ENCODE measurements at regions not wholly inside any gene's neighbourhood (a gene's known extent, or its start where the extent isn't known, plus 50 kb on each side); places are given as distances from the start of the nearest gene placed in this dataset.

GRCh38 chr2:78892295-78892694 lies 133.2 kb upstream of the REG3G start:
- no peaks in the 10 kb centered on the region for H3K36me3 ChIP-seq (ENCODE audit: control insufficient read depth, insufficient read depth, low read length)
- no peak overlapping the region for H3K27ac ChIP-seq (ENCODE audit: low read length)
- no peak for DNase-seq (ENCODE audit: low read depth, low spot score)
- no peaks in the 10 kb centered on the region for H3K27me3 ChIP-seq (ENCODE audit: control insufficient read depth, insufficient read depth, low read length)
- WGBS (ENCODE audit: insufficient coverage, insufficient read length): no CpG with 5 or more reads among the region's 3 CpGs
- no peaks in the 10 kb centered on the region for H3K9me3 ChIP-seq (ENCODE audit: control insufficient read depth, insufficient read depth, low read length)
- H3K4me3 ChIP-seq (ENCODE audit: low read length): no peak overlapping the region
- peaks cover 2% of the 10 kb centered on the region; the same call in 1 of the 2 replicates for H3K4me1 ChIP-seq (ENCODE audit: control insufficient read depth, insufficient read depth, low read length)

GRCh38 chr2:78895022-78895421 lies 130.5 kb upstream of the REG3G start:
- no peak for DNase-seq (ENCODE audit: low read depth, low spot score)
- Histone ChIP-seq H3K4me1 (ENCODE audit: control insufficient read depth, insufficient read depth, low read length) (no peaks in the 10 kb centered on the region), H3K4me3 (ENCODE audit: low read length) (no peak overlapping the region), H3K27ac (ENCODE audit: low read length) (no peak overlapping the region), H3K36me3 (ENCODE audit: control insufficient read depth, insufficient read depth, low read length) (no peaks in the 10 kb centered on the region), H3K9me3 (ENCODE audit: control insufficient read depth, insufficient read depth, low read length) (no peaks in the 10 kb centered on the region), H3K27me3 (ENCODE audit: control insufficient read depth, insufficient read depth, low read length) (no peaks in the 10 kb centered on the region)
- no CpG with 5 or more reads among the region's 1 CpG for WGBS (ENCODE audit: insufficient coverage, insufficient read length)

DNA sequence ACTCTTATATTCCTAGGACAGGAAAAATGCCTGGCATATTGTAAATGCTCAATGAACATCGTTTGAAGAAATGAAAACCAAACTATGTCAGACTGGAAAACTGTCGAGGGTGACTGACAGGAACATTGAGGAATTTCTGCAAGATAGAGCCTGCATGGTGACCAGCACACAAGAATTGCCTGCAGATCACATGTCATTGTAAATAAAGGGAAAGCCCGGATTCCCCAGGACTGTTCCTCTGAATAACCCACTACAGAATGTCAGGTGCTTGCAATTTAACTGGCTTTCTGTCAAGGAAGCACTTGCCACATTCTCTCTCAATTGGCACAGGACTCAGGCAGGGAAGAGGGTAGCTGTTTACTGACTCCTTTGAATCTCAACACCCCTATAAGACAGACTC lies 129.0 kb upstream of the REG3G start:
- no peaks in the 10 kb centered on the region for H3K36me3 ChIP-seq (ENCODE audit: control insufficient read depth, insufficient read depth, low read length)
- DNase-seq (ENCODE audit: low read depth, low spot score): no peak
- H3K27me3 ChIP-seq (ENCODE audit: control insufficient read depth, insufficient read depth, low read length): no peaks in the 10 kb centered on the region
- H3K9me3 ChIP-seq (ENCODE audit: control insufficient read depth, insufficient read depth, low read length): no peaks in the 10 kb centered on the region
- no peaks in the 10 kb centered on the region for H3K4me1 ChIP-seq (ENCODE audit: control insufficient read depth, insufficient read depth, low read length)
- no CpG with 5 or more reads among the region's 3 CpGs for WGBS (ENCODE audit: insufficient coverage, insufficient read length)
- H3K4me3 ChIP-seq (ENCODE audit: low read length): no peak overlapping the region
- no peak overlapping the region for H3K27ac ChIP-seq (ENCODE audit: low read length)

GRCh38 chr2:78907089-78907488 lies 118.4 kb upstream of the REG3G start:
- Histone ChIP-seq H3K4me3 (ENCODE audit: low read length) (no peak overlapping the region), H3K36me3 (ENCODE audit: control insufficient read depth, insufficient read depth, low read length) (no peaks in the 10 kb centered on the region), H3K9me3 (ENCODE audit: control insufficient read depth, insufficient read depth, low read length) (no peaks in the 10 kb centered on the region), H3K4me1 (ENCODE audit: control insufficient read depth, insufficient read depth, low read length) (no peaks in the 10 kb centered on the region), H3K27me3 (ENCODE audit: control insufficient read depth, insufficient read depth, low read length) (no peaks in the 10 kb centered on the region), H3K27ac (ENCODE audit: low read length) (no peak overlapping the region)
- DNase-seq (ENCODE audit: low read depth, low spot score): no peak
- no CpG with 5 or more reads among the region's 1 CpG for WGBS (ENCODE audit: insufficient coverage, insufficient read length)

GRCh38 chr2:78908973-78909372 lies 116.5 kb upstream of the REG3G start:
- Histone ChIP-seq H3K27ac (ENCODE audit: low read length) (no peak overlapping the region), H3K4me1 (ENCODE audit: control insufficient read depth, insufficient read depth, low read length) (no peaks in the 10 kb centered on the region), H3K9me3 (ENCODE audit: control insufficient read depth, insufficient read depth, low read length) (no peaks in the 10 kb centered on the region), H3K4me3 (ENCODE audit: low read length) (no peak overlapping the region), H3K36me3 (ENCODE audit: control insufficient read depth, insufficient read depth, low read length) (no peaks in the 10 kb centered on the region), H3K27me3 (ENCODE audit: control insufficient read depth, insufficient read depth, low read length) (no peaks in the 10 kb centered on the region)
- no peak for DNase-seq (ENCODE audit: low read depth, low spot score)
- WGBS (ENCODE audit: insufficient coverage, insufficient read length): no CpG with 5 or more reads among the region's 4 CpGs

GRCh38 chr2:78910376-78910775 lies 115.1 kb upstream of the REG3G start:
- WGBS (ENCODE audit: insufficient coverage, insufficient read length): no CpG with 5 or more reads among the region's 3 CpGs
- Histone ChIP-seq H3K36me3 (ENCODE audit: control insufficient read depth, insufficient read depth, low read length) (no peaks in the 10 kb centered on the region), H3K4me1 (ENCODE audit: control insufficient read depth, insufficient read depth, low read length) (no peaks in the 10 kb centered on the region), H3K27me3 (ENCODE audit: control insufficient read depth, insufficient read depth, low read length) (no peaks in the 10 kb centered on the region), H3K9me3 (ENCODE audit: control insufficient read depth, insufficient read depth, low read length) (no peaks in the 10 kb centered on the region), H3K4me3 (ENCODE audit: low read length) (no peak overlapping the region), H3K27ac (ENCODE audit: low read length) (no peak overlapping the region)
- DNase-seq (ENCODE audit: low read depth, low spot score): no peak

GRCh38 chr2:78913257-78913656 lies 112.2 kb upstream of the REG3G start:
- Histone ChIP-seq H3K27ac (ENCODE audit: low read length) (no peak overlapping the region), H3K36me3 (ENCODE audit: control insufficient read depth, insufficient read depth, low read length) (no peaks in the 10 kb centered on the region), H3K4me3 (ENCODE audit: low read length) (no peak overlapping the region), H3K27me3 (ENCODE audit: control insufficient read depth, insufficient read depth, low read length) (no peaks in the 10 kb centered on the region), H3K9me3 (ENCODE audit: control insufficient read depth, insufficient read depth, low read length) (no peaks in the 10 kb centered on the region), H3K4me1 (ENCODE audit: control insufficient read depth, insufficient read depth, low read length) (no peaks in the 10 kb centered on the region)
- WGBS (ENCODE audit: insufficient coverage, insufficient read length): no CpG with 5 or more reads among the region's 1 CpG
- no peak for DNase-seq (ENCODE audit: low read depth, low spot score)

GRCh38 chr2:78925258-78925657 lies 100.2 kb upstream of the REG3G start:
- WGBS (ENCODE audit: insufficient coverage, insufficient read length): no CpG with 5 or more reads among the region's 2 CpGs
- no peak overlapping the region for H3K4me3 ChIP-seq (ENCODE audit: low read length)
- no peak overlapping the region for H3K27ac ChIP-seq (ENCODE audit: low read length)
- no peaks in the 10 kb centered on the region for H3K9me3 ChIP-seq (ENCODE audit: control insufficient read depth, insufficient read depth, low read length)
- H3K36me3 ChIP-seq (ENCODE audit: control insufficient read depth, insufficient read depth, low read length): no peaks in the 10 kb centered on the region
- no peak for DNase-seq (ENCODE audit: low read depth, low spot score)
- H3K27me3 ChIP-seq (ENCODE audit: control insufficient read depth, insufficient read depth, low read length): no peaks in the 10 kb centered on the region
- H3K4me1 ChIP-seq (ENCODE audit: control insufficient read depth, insufficient read depth, low read length): no peaks in the 10 kb centered on the region

DNA sequence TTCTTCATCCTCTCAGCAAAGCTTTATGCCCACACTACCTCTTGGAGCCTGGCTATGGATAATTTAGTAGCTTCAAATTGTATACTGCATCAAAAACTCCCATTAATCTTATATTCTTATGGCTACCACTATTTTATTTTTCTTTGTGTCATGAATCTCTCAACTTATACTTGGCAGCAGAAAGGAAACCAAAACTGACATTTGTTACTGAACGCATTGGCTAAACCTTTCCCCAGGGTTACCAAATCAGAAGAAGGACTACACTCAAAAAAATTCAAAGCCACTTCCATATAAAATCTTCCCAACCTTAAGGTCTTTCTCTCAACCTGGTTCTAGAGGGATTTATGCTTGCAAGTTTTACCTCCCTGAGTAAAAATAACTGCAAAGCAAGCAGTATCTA lies 97.0 kb upstream of the REG3G start:
- H3K4me3 ChIP-seq (ENCODE audit: low read length): no peak overlapping the region
- no CpG with 5 or more reads among the region's 1 CpG for WGBS (ENCODE audit: insufficient coverage, insufficient read length)
- H3K4me1 ChIP-seq (ENCODE audit: control insufficient read depth, insufficient read depth, low read length): no peaks in the 10 kb centered on the region
- H3K36me3 ChIP-seq (ENCODE audit: control insufficient read depth, insufficient read depth, low read length): no peaks in the 10 kb centered on the region
- no peaks in the 10 kb centered on the region for H3K27me3 ChIP-seq (ENCODE audit: control insufficient read depth, insufficient read depth, low read length)
- no peak for DNase-seq (ENCODE audit: low read depth, low spot score)
- no peaks in the 10 kb centered on the region for H3K9me3 ChIP-seq (ENCODE audit: control insufficient read depth, insufficient read depth, low read length)
- H3K27ac ChIP-seq (ENCODE audit: low read length): no peak overlapping the region

DNA sequence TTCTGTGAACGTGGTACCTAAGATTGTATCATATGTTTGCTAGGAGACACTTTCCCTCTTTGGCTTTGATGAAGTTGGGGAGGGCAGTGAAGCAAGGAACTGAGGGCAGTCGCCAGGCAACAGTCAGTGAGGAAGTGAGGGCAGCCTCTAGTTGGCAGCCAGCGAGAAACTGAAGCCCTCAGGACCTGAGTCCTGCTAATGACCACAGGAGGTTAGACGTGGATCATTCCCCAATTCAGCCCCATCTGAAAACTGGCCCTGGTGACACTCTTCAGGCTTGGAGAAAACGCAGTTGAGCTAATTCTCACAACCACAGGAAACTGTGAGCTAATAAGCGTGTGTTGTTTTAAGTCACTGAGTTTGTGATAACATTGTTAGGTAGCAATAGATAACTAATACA lies 84.5 kb upstream of the REG3G start:
- H3K4me1 ChIP-seq (ENCODE audit: control insufficient read depth, insufficient read depth, low read length): peaks cover 2% of the 10 kb centered on the region; the same call in 1 of the 2 replicates
- no peaks in the 10 kb centered on the region for H3K36me3 ChIP-seq (ENCODE audit: control insufficient read depth, insufficient read depth, low read length)
- WGBS (ENCODE audit: insufficient coverage, insufficient read length): no CpG with 5 or more reads among the region's 6 CpGs
- no peak overlapping the region for H3K4me3 ChIP-seq (ENCODE audit: low read length)
- H3K9me3 ChIP-seq (ENCODE audit: control insufficient read depth, insufficient read depth, low read length): no peaks in the 10 kb centered on the region
- DNase-seq (ENCODE audit: low read depth, low spot score): no peak
- H3K27ac ChIP-seq (ENCODE audit: low read length): no peak overlapping the region
- no peaks in the 10 kb centered on the region for H3K27me3 ChIP-seq (ENCODE audit: control insufficient read depth, insufficient read depth, low read length)

- H3K4me1 ChIP-seq (ENCODE audit: control insufficient read depth, insufficient read depth, low read length): peaks cover 2% of the 10 kb centered on the region; the same call in 1 of the 2 replicates
- H3K27ac ChIP-seq (ENCODE audit: low read length): no peak overlapping the region
- H3K36me3 ChIP-seq (ENCODE audit: control insufficient read depth, insufficient read depth, low read length): no peaks in the 10 kb centered on the region
- H3K9me3 ChIP-seq (ENCODE audit: control insufficient read depth, insufficient read depth, low read length): no peaks in the 10 kb centered on the region
- H3K4me3 ChIP-seq (ENCODE audit: low read length): no peak overlapping the region
- DNase-seq (ENCODE audit: low read depth, low spot score): no peak
- H3K27me3 ChIP-seq (ENCODE audit: control insufficient read depth, insufficient read depth, low read length): no peaks in the 10 kb centered on the region
- no CpG with 5 or more reads among the region's 2 CpGs for WGBS (ENCODE audit: insufficient coverage, insufficient read length)
These were observed 83.8 kb upstream of the REG3G start for GRCh38 chr2:78941751-78942150.

Measured in iPS DF 6.9 (cell line).